WTC11 (cell line): ENCODE measurements at regions not wholly inside any gene's neighbourhood (a gene's known extent, or its start where the extent isn't known, plus 50 kb on each side); places are given as distances from the start of the nearest gene placed in this dataset.

Experiments used
- ATAC-seq: fragments of 200-7000 bp; cut with Tn5 transposase; 2 replicates; pipeline ENCODE4 v1.10.0; 2021; ENCODE audit warnings: mild to moderate bottlenecking, moderate library complexity
- CTCF ChIA-PET: fragments of 300-600 bp; sonication (Branson Sonifier 250); formaldehyde crosslinking; loops from one replicate; lab custom pipeline; 2021; ENCODE audit warnings: antibody characterized with exemption; lab: Charles Lee
- POLR2A ChIA-PET: fragments of 350-600 bp; sonication (Branson Sonifier 250); formaldehyde crosslinking; loops from one replicate; lab custom pipeline; 2021; ENCODE audit warnings: antibody characterized with exemption; lab: Charles Lee
- DNase-seq: peaks from one replicate; pipeline ENCODE4 v3.0.0; 2021; ENCODE audit warnings: low spot score
- H3K27ac Mint-ChIP-seq: 2 replicates; pipeline ENCODE4 v1.8.0; 2021; ENCODE audit warnings: mixed read lengths
- H3K27me3 Mint-ChIP-seq: 2 replicates; pipeline ENCODE4 v1.8.0; 2021; ENCODE audit warnings: low read depth, mild to moderate bottlenecking, moderate library complexity, mixed read lengths
- H3K36me3 Mint-ChIP-seq: 2 replicates; pipeline ENCODE4 v1.8.0; 2021; ENCODE audit warnings: mixed read lengths
- H3K4me1 Mint-ChIP-seq: 2 replicates; pipeline ENCODE4 v1.8.0; 2022; ENCODE audit warnings: mixed read lengths
- H3K4me3 Mint-ChIP-seq: 2 replicates; pipeline ENCODE4 v1.8.0; 2021; ENCODE audit warnings: mild to moderate bottlenecking, moderate library complexity, mixed read lengths
- H3K9me3 Mint-ChIP-seq: 2 replicates; pipeline ENCODE4 v1.8.0; 2021; ENCODE audit warnings: mixed read lengths
- ATF3 ChIP-seq: sonication (generic); formaldehyde crosslinking; conservative IDR thresholded peaks from 2 replicates; pipeline ENCODE4 v1.8.1; 2022; ENCODE audit warnings: mild to moderate bottlenecking, missing genetic modification reagents
- CDX4 ChIP-seq: fragments of 250-450 bp; sonication (Bioruptor Pico); IDR thresholded peaks from 2 replicates; pipeline ENCODE4 v1.9.0; 2021; ENCODE audit warnings: moderate library complexity, mild to moderate bottlenecking, inconsistent platforms, borderline replicate concordance
- CREM ChIP-seq: sonication (generic); formaldehyde crosslinking; IDR thresholded peaks from 2 replicates; pipeline ENCODE4 v1.8.1; 2022; ENCODE audit warnings: mild to moderate bottlenecking, missing genetic modification reagents, moderate library complexity
- ERG ChIP-seq: fragments of 250-450 bp; sonication (Bioruptor Pico); IDR thresholded peaks from 2 replicates; pipeline ENCODE4 v1.8.0; 2021; ENCODE audit warnings: mild to moderate bottlenecking
- ETV6 ChIP-seq: sonication (generic); formaldehyde crosslinking; IDR thresholded peaks from 2 replicates; pipeline ENCODE4 v1.8.1; 2022; ENCODE audit warnings: mild to moderate bottlenecking, missing genetic modification reagents
- GABPB1 ChIP-seq: sonication (generic); formaldehyde crosslinking; IDR thresholded peaks from 2 replicates; pipeline ENCODE4 v1.8.1; 2023; ENCODE audit warnings: mild to moderate bottlenecking, missing genetic modification reagents
- JAZF1 ChIP-seq: fragments of 250-450 bp; sonication (Bioruptor Pico); IDR thresholded peaks from 2 replicates; pipeline ENCODE4 v1.9.0; 2021; ENCODE audit warnings: moderate library complexity, mild to moderate bottlenecking, inconsistent platforms
- MXD4 ChIP-seq: fragments of 250-450 bp; sonication (Bioruptor Pico); IDR thresholded peaks from 2 replicates; pipeline ENCODE4 v1.8.0; 2021; ENCODE audit warnings: mild to moderate bottlenecking, moderate library complexity, borderline replicate concordance
- NR2C2 ChIP-seq: sonication (generic); formaldehyde crosslinking; IDR thresholded peaks from 2 replicates; pipeline ENCODE4 v1.8.0; 2022; ENCODE audit warnings: mild to moderate bottlenecking, missing genetic modification reagents
- PRDM15 ChIP-seq: sonication (generic); formaldehyde crosslinking; IDR thresholded peaks from 2 replicates; pipeline ENCODE4 v1.8.0; 2022; ENCODE audit warnings: missing genetic modification reagents
- SP1 ChIP-seq: sonication (generic); formaldehyde crosslinking; conservative IDR thresholded peaks from 2 replicates; pipeline ENCODE4 v1.8.1; 2022; ENCODE audit warnings: missing genetic modification reagents
- ZNF138 ChIP-seq: sonication (generic); formaldehyde crosslinking; conservative IDR thresholded peaks from 2 replicates; pipeline ENCODE4 v1.8.1; 2022; ENCODE audit warnings: mild to moderate bottlenecking, moderate library complexity, missing genetic modification reagents
- ZNF219 ChIP-seq: sonication (generic); formaldehyde crosslinking; IDR thresholded peaks from 2 replicates; pipeline ENCODE4 v1.8.0; 2023; ENCODE audit warnings: missing genetic modification reagents, mild to moderate bottlenecking, borderline replicate concordance
- ZNF263 ChIP-seq: sonication (generic); formaldehyde crosslinking; IDR thresholded peaks from 2 replicates; pipeline ENCODE4 v1.8.1; 2022; ENCODE audit warnings: low read depth, mild to moderate bottlenecking, moderate library complexity, missing genetic modification reagents
- ZNF416 ChIP-seq: fragments of 250-450 bp; sonication (Bioruptor Pico); IDR thresholded peaks from 2 replicates; pipeline ENCODE4 v1.9.0; 2021; ENCODE audit warnings: mild to moderate bottlenecking, inconsistent platforms
- TF ChIP-seq, protein P1 (sequence below): sonication (generic); formaldehyde crosslinking; IDR thresholded peaks from 2 replicates; pipeline ENCODE4 v1.8.1; 2022; ENCODE audit warnings: mild to moderate bottlenecking, moderate library complexity, missing genetic modification reagents
- TF ChIP-seq, protein P2 (sequence below): sonication (generic); formaldehyde crosslinking; IDR thresholded peaks from 2 replicates; pipeline ENCODE4 v1.8.1; 2023; ENCODE audit warnings: mild to moderate bottlenecking, moderate library complexity, missing genetic modification reagents
- TF ChIP-seq, protein P3 (sequence below): sonication (generic); formaldehyde crosslinking; conservative IDR thresholded peaks from 2 replicates; pipeline ENCODE4 v1.8.1; 2023; ENCODE audit warnings: mild to moderate bottlenecking, low read depth, missing genetic modification reagents, moderate library complexity

GRCh38 chr21:15160136-15160535 lies 95.3 kb upstream of the NRIP1 start:
- Mint-ChIP-seq H3K36me3 (peaks cover 11% of the 10 kb centered on the region), H3K4me1 (no peaks in the 10 kb centered on the region), H3K9me3 (peaks cover 28% of the 10 kb centered on the region)
- TF ChIP-seq MXD4 (CRISPR knock-in tag) (no peak), ATF3 (no peak), ETV6 (no peak), CREM (CRISPR knock-in tag) (no peak), ZNF138 (CRISPR knock-in tag) (no peak), SP1 (CRISPR knock-in tag) (no peak), CDX4 (CRISPR knock-in tag) (no peak), GABPB1 (CRISPR knock-in tag) (no peak), ZNF416 (CRISPR knock-in tag) (no peak), ZNF219 (CRISPR knock-in tag) (no peak), PRDM15 (no peak), NR2C2 (CRISPR knock-in tag) (no peak), ERG (no peak), ZNF263 (CRISPR knock-in tag) (no peak), JAZF1 (CRISPR knock-in tag) (no peak)
- TF ChIP-seq, protein P1, sequence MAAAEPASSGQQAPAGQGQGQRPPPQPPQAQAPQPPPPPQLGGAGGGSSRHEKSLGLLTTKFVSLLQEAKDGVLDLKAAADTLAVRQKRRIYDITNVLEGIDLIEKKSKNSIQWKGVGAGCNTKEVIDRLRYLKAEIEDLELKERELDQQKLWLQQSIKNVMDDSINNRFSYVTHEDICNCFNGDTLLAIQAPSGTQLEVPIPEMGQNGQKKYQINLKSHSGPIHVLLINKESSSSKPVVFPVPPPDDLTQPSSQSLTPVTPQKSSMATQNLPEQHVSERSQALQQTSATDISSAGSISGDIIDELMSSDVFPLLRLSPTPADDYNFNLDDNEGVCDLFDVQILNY (CRISPR knock-in tag) = no peak
- TF ChIP-seq, protein P2, sequence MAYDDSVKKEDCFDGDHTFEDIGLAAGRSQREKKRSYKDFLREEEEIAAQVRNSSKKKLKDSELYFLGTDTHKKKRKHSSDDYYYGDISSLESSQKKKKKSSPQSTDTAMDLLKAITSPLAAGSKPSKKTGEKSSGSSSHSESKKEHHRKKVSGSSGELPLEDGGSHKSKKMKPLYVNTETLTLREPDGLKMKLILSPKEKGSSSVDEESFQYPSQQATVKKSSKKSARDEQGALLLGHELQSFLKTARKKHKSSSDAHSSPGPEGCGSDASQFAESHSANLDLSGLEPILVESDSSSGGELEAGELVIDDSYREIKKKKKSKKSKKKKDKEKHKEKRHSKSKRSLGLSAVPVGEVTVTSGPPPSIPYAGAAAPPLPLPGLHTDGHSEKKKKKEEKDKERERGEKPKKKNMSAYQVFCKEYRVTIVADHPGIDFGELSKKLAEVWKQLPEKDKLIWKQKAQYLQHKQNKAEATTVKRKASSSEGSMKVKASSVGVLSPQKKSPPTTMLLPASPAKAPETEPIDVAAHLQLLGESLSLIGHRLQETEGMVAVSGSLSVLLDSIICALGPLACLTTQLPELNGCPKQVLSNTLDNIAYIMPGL (CRISPR knock-in tag) = no peak
- TF ChIP-seq, protein P3, sequence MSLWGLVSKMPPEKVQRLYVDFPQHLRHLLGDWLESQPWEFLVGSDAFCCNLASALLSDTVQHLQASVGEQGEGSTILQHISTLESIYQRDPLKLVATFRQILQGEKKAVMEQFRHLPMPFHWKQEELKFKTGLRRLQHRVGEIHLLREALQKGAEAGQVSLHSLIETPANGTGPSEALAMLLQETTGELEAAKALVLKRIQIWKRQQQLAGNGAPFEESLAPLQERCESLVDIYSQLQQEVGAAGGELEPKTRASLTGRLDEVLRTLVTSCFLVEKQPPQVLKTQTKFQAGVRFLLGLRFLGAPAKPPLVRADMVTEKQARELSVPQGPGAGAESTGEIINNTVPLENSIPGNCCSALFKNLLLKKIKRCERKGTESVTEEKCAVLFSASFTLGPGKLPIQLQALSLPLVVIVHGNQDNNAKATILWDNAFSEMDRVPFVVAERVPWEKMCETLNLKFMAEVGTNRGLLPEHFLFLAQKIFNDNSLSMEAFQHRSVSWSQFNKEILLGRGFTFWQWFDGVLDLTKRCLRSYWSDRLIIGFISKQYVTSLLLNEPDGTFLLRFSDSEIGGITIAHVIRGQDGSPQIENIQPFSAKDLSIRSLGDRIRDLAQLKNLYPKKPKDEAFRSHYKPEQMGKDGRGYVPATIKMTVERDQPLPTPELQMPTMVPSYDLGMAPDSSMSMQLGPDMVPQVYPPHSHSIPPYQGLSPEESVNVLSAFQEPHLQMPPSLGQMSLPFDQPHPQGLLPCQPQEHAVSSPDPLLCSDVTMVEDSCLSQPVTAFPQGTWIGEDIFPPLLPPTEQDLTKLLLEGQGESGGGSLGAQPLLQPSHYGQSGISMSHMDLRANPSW (CRISPR knock-in tag) = no peak
- TF ChIP-seq, all 79 proteins: peak for 0
- H3K27ac Mint-ChIP-seq = no peak overlapping the region
- CTCF ChIA-PET = no interaction called here
- no peaks in the 10 kb centered on the region; the same call in 1 of the 2 replicates for H3K27me3 Mint-ChIP-seq
- no peak for ATAC-seq
- no peak for DNase-seq
- no peak overlapping the region for H3K4me3 Mint-ChIP-seq
- POLR2A ChIA-PET = no interaction called here
